GM19438 (cell line): ENCODE measurements at regions not wholly inside any gene's neighbourhood (a gene's known extent, or its start where the extent isn't known, plus 50 kb on each side); places are given as distances from the start of the nearest gene placed in this dataset.
"Not testable (repeated sequence)": the region's sequence is repeated elsewhere in the genome, so short reads cannot be mapped to it uniquely, and the experiment has no call there.

Experiments used
- ATAC-seq: cut with Tn5 transposase; IDR thresholded peaks from one replicate; pipeline ENCODE4 v1.9.1; 2021; ENCODE audit warnings: low read depth; ENCODE audit not compliant: unreplicated experiment

DNA sequence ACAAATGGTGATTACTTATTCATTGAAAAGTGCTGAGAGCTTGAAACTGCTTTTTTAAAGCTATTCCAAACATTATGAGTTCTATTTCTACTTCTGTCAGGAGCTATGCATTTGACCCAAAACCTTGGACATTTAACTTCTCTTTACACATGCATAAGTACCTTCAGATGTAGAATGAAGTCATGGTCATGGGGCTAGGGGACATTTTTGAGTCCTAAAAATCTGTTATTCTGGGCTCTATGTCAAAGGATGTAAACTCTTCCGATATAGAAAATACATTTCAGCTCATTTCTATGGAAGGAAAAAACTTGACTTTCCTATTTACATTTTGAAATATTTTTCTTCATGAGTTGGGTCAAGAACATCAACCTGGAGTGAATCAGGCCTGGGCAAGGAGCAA, 179.5 kb upstream of the CXCL12 start:
- no peak for ATAC-seq

DNA sequence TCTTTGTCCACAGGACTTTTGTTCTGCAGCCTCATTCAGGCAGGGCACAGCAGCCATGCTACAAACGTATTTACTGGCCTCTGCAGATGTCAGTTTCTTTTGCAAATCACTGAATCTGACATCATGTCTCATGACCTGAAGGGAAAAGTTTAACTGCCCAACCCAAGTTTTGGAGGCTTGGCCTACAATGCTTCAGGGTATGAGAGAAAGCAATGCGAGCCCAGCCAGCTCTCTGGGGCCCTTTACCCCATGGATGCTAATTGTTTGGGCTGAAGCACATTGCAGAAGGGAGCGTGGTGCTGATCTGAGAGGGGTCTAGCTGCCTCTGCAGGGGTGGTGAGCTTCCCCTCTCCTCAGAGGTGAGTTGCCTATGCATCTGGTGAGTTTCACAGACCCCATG, 179.9 kb upstream of the CXCL12 start:
- no peak for ATAC-seq

- ATAC-seq, result no peak
Observed at GRCh38 chr10:44566786-44567185, 181.9 kb upstream of the CXCL12 start.

DNA sequence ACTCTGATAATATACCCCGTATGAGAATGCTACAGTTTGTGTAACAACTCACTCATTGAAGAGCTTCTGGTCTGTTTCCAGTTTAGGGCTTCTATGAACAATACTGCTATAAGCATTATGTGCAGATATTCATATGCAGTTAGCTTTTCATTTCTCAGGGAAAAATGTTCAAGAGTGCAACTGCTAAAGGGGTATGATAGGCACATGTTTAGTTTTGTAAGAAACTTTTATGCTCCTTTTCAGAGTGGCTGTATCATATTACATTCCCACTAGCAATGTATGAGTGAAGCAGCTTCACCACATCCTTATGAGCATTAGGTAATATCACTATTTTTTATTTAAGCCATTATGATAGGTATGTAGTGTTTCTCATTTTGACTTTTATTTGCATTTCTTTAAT, 182.6 kb upstream of the CXCL12 start:
- no peak for ATAC-seq

DNA sequence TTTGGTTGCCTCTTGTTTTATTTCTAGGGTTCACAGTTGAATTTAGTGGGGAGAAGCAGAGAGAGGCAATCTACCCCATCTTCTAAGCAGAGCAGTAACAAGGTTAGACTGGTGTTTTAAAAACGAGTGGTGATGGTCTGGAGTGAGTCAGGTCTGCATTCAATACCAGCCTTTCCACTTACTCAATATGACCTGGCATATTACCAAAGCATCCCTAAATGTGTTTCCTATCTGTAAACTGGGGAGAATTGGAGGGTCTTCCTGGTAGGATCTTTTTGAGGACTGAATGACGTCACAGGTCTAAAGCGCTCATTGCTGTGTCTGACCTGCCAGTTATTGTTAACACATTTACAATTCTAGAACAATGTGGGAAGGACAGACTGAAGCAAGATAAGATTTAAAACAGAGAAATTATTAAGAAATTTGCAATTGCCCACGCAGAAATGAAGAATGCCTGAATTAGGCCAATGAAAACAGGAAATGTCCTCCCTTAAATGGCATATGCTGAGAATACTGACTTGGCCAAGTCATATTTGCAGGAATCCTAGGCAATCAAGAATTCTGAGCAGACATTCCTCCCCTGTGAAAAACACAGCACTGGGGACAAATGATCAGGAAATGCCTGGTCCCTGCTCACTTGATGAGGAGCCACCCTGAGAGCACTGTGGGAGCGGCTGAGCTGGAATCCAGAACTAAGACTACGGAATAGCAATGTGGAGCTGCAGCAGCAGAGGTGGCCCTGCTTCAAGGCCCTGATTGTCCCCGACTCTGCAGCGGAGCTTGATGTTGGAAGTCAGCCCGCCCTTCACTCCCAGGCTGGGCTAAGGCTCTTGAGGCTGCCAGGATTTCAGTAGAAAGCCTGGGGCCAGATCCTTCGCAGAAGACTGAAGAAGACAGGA, 184.5 kb upstream of the CXCL12 start:
- no peak for ATAC-seq

DNA sequence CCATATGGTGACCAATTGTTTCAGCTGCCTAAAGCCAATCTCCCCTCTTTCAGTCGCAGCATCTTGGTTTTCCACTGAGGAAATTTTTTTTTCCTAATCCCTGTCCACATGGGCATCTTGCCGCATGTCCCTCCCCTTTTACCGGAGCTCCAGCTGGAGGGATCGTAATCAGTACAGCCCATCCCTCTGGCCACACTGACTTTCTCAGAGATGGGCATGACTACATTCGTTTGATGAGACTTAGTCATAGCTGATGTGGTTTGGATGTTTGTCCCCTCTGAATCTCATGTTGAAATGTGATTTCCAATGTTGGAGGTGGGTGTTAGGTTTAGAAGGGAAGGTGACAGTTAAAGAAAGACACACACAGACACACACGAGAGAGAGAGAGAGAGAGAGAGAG, 186.8 kb upstream of the CXCL12 start:
- ATAC-seq, result no peak

- no peak for ATAC-seq
Observed at GRCh38 chr10:44572146-44572545, 187.2 kb upstream of the CXCL12 start.

- no peak for ATAC-seq
Observed at GRCh38 chr10:44573821-44574220, 188.9 kb upstream of the CXCL12 start.

- ATAC-seq, result no peak
Observed at GRCh38 chr10:44574596-44575480, 189.9 kb upstream of the CXCL12 start.

GRCh38 chr10:44575601-44576380, 190.9 kb upstream of the CXCL12 start:
- ATAC-seq, result no peak

GRCh38 chr10:44576702-44577191, 191.8 kb upstream of the CXCL12 start:
- ATAC-seq, result no peak

GRCh38 chr10:44577533-44577932, 192.6 kb upstream of the CXCL12 start:
- ATAC-seq, result no peak

DNA sequence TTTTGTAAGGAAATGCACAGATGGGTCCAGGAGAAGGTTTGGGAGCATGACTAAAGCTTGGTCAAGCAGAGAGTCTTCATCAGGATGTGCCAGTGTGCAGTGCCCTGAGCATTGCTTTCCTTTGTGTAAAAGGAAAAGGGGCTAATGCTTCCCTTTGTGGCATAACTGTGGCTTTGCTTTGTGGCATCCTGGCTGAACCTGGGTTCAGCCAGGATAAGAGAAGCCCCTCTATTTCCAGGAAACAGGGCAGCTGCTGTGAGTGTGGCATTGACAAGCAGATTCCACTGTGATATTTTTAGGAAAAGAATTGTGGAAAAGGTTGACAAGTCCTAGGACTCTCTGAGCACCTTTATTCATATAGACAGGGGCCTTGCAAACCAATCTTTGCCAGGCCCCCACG, 193.4 kb upstream of the CXCL12 start:
- no peak for ATAC-seq

DNA sequence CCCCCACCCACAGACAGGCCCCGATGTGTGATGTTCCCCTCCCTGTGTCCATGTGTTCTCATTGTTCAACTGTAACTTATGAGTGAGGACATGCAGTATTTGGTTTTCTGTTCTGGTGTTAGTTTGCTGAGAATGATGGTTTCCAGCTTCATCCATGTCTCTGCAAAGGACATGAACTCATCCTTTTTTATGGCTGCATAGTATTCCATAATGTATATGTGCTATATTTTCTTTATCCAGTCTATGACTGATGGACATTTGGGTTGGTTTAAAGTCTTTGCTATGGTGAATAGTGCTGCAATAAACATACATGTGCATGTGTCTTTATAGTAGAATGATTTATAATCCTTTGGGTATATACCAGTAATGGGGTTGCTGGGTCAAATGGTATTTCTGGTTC, 194.1 kb upstream of the CXCL12 start:
- ATAC-seq, result not testable (repeated sequence)

DNA sequence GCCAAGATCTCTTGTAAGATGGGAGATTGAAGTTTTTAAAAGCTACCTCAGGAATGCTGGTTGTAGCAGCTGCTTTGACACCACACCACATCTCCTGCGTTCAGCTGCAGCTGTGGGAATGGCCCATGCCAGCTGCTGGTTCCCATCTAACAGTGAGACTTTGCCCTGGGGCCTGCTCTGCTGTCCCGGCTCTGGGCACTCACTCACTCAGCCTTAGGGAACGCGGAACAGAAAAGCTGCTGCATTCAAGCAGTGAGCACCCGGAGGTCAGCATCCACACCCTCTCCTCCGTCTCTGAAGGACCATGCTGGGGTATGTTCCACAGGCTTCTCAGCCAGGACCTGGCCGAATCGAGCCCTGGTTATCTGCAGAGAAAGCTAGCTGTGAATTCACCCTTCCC, 197.1 kb upstream of the CXCL12 start:
- no peak for ATAC-seq

DNA sequence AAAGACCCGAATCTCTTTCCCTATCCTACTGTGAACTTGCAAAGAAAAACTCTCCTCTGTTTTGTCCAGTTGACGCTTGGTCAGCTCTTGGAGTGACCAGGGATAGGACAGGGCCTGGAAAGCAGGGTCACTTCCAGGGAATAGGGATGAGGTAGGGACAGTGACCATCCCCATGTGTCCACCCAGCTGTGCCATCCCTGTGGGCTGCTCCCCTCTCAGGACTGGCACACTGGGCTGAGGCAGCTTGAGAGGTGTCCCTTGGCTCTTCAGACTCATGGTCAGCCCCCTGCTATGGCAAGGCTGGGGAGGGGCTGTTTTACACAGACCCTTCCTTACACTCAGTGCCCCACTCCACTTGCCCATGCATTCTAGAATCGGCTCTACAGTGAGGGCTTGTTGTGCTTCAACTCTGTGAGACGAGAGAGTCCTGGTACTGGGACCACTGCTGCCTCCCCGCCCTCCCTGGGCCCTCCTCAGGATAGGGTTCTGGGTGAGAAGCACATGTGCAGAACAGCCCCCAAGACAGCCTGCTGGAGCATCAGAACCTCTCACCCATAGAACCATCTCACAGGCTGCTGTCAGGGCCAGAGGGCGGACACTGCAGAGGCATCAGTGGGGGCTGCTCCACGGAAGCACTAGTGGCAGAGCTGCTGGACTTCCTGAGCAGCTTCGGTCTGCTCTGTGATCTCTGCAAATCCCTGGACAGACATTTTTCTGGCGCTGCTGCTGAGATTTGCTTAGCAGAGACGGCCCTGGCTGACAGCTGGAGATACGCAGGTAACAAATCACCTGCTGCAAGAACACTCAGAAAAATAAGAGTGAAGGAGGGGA, 202.8 kb upstream of the CXCL12 start:
- ATAC-seq, result no peak

- no peak for ATAC-seq
Observed at GRCh38 chr10:44589181-44589943, 204.5 kb upstream of the CXCL12 start.

DNA sequence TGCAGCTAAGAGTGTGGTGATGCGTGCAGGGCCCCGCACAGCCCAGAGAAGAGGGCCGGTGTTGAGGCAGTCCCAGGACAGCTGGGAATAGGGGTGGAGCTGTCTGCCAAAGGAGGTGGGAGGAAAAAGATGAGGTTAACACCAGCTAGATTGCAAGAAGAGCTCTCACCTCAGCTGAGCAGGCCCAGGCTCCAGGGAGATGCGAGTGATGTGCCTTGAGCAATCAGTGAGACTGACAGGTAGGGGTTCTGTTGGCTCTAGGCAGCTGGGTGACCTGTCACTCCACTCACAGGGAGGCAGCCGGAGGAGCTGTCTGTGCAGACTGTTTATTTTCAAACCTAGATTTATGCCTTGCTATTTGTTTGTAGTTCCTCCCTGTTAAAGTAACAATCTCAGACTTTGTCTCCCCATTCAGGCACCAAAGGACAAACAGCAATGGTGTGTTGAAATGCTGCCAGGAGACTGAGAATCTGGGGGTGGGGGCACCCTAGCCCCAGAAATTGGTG, 205.1 kb upstream of the CXCL12 start:
- no peak for ATAC-seq

- no peak for ATAC-seq
Observed at GRCh38 chr10:44591911-44592310, 207.0 kb upstream of the CXCL12 start.
